ENCODE measurements at regions not wholly inside any gene's neighbourhood (a gene's known extent, or its start where the extent isn't known, plus 50 kb on each side); places are given as distances from the start of the nearest gene placed in this dataset.

GRCh38 chr14:42624980-42625761, 1018.5 kb downstream of the LRFN5 start:
- TF ChIP-seq, protein P1, sequence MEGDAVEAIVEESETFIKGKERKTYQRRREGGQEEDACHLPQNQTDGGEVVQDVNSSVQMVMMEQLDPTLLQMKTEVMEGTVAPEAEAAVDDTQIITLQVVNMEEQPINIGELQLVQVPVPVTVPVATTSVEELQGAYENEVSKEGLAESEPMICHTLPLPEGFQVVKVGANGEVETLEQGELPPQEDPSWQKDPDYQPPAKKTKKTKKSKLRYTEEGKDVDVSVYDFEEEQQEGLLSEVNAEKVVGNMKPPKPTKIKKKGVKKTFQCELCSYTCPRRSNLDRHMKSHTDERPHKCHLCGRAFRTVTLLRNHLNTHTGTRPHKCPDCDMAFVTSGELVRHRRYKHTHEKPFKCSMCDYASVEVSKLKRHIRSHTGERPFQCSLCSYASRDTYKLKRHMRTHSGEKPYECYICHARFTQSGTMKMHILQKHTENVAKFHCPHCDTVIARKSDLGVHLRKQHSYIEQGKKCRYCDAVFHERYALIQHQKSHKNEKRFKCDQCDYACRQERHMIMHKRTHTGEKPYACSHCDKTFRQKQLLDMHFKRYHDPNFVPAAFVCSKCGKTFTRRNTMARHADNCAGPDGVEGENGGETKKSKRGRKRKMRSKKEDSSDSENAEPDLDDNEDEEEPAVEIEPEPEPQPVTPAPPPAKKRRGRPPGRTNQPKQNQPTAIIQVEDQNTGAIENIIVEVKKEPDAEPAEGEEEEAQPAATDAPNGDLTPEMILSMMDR (conservative IDR thresholded peaks at IDR 0.05) = no peak
- TF ChIP-seq ZFX (IDR thresholded peaks at IDR 0.05) = no peak
